ENCODE measurements at regions not wholly inside any gene's neighbourhood (a gene's known extent, or its start where the extent isn't known, plus 50 kb on each side); places are given as distances from the start of the nearest gene placed in this dataset.
A peak's percentile ranks its signal among the peaks of the same experiment; 100 is the strongest.
"Not testable (repeated sequence)": the region's sequence is repeated elsewhere in the genome, so short reads cannot be mapped to it uniquely, and the experiment has no call there.

DNA sequence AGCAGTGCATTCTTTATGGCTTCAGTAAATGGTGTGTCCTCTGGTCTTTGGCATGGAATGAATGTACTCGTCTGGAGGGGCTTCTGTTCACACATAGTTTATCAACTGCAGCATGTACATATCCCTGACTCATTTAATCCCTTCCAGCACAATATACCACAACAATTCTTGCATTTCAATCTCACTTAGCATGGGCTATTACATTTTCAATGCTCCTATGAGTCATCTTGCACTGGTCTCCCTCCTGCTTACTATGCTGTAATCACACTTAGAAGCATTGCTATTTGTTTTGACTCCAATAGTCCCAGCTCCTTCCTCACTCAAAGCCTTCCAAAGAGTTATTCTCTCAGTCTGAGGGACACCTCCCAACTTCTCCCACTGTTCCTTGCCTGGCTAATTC lies 180.9 kb upstream of the NUDT10 start:
- no peak for DNase-seq (ENCODE audit: low spot score)

GRCh38 chrX:51155157-51155556 lies 177.5 kb upstream of the NUDT10 start:
- DNase-seq (ENCODE audit: low spot score): no peak

- no peak for DNase-seq (ENCODE audit: low spot score)
Observed at GRCh38 chrX:51155566-51155965, 177.1 kb upstream of the NUDT10 start.

- DNase-seq (ENCODE audit: low spot score): no peak
Observed at GRCh38 chrX:51158231-51158630, 174.4 kb upstream of the NUDT10 start.

- not testable (repeated sequence) for DNase-seq (ENCODE audit: low spot score)
Observed at GRCh38 chrX:51159378-51159777, 173.2 kb upstream of the NUDT10 start.

- no peak for DNase-seq (ENCODE audit: low spot score)
Observed at GRCh38 chrX:51163730-51164129, 168.9 kb upstream of the NUDT10 start.

DNA sequence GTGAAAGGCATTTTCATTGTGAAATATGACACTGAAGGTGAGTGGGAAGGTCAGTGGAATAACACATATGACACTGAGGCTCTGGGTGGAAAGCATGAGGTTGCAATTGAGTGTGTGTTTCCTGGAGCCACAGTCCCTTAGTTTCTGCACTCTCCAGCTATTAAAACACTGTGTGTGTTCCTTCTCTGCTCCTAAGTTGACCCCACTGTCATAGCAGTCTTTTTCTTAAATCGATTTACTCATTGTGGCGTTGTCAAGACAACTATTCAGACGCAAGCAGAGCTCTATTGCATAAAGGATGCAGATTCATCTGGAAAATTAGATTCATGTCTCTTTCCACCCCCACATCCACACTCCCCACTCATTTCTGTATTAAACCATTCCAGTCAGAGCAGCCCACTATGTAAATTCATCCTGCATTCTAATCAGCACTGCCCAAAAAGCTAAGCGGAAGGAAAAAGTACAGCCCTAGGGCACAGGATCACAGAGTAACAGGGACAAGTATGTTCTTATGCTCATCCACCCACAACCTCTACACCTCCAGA lies 154.2 kb upstream of the NUDT10 start:
- not testable (repeated sequence) for DNase-seq (ENCODE audit: low spot score)

GRCh38 chrX:51179805-51180204 lies 152.8 kb upstream of the NUDT10 start:
- DNase-seq (ENCODE audit: low spot score): not testable (repeated sequence)

GRCh38 chrX:51182545-51182944 lies 150.1 kb upstream of the NUDT10 start:
- peak; percentile 32 for DNase-seq (ENCODE audit: low spot score)

DNA sequence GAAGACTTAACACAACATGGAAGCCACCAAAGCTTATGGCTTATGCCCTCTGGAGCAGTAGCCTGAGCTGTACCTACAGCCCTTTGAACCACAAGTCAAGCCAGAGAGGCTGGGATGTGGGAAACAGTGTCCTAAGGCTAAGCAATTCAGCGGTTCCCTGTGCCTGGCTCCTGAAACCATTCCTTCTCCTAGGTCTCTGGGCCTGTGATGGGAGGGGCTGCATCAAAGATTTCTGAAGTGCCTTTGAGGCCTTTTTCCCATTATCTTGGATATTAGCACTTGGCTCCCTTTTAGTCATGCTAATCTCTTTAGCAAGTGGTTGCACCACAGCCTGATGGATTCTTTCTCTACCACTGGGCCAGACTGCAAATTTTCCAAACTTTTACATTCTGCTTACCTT lies 140.5 kb upstream of the NUDT10 start:
- DNase-seq (ENCODE audit: low spot score): peak; percentile 9

DNA sequence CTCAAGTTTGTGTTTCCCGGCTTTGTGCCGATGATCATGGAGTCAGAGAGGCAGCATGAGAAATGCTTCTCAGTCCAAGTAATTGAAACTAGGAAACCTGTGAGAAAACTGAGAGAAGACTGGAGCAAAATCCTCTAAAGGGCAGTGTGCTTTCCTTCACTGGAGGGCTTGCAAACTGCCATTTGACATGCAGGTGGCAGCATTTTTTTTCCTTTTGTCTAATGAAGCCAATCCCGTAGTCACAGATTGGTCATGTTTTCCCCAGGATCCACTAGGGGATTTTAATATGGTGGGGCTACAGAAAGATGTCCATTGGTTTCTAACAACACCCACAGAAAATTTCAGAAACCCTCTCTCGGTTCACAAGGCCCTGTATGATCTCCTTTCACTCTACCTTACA lies 117.4 kb upstream of the NUDT10 start:
- peak; percentile 13 for DNase-seq (ENCODE audit: low spot score)

- no peak for DNase-seq (ENCODE audit: low spot score)
Observed at GRCh38 chrX:51215856-51216255, 116.8 kb upstream of the NUDT10 start.

DNA sequence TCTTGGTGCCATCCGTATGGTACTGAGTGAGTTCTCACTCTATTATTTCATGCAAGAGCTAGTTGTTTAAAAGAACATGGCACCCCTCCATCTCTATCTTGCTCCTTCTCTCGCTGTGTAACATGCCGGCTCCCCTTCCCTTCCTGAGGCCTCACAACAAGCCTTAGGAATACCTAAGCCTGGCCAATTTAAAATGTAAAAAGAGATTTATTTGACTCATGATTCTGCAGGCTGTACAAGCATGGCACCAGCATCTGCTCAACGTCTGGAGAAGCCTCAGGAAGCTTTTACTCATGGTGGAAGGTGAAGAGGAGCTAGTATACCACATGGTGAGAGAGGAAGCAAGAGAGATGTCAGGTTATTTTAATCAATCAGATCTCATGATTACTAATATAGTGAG lies 90.4 kb upstream of the NUDT10 start:
- no peak for DNase-seq (ENCODE audit: low spot score)

DNA sequence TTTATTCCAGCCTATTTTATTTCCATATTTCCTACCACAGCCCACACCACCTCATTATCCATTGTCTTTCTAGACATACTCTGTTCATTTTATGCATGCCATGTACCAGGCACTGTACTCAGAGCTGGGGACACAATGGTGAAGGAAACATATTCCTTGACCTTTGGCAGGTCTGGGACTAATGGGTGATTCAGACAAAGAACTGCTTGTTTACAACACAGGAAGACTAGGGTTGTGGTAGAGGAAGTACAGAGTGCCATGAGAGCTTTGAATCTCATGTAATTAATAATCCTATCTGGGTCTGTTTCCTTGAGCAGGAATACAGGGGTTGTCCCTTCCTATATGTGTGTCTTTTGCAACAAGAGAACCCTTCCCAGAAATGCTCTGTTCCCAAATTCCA lies 75.1 kb upstream of the NUDT10 start:
- no peak for DNase-seq (ENCODE audit: low spot score)

DNA sequence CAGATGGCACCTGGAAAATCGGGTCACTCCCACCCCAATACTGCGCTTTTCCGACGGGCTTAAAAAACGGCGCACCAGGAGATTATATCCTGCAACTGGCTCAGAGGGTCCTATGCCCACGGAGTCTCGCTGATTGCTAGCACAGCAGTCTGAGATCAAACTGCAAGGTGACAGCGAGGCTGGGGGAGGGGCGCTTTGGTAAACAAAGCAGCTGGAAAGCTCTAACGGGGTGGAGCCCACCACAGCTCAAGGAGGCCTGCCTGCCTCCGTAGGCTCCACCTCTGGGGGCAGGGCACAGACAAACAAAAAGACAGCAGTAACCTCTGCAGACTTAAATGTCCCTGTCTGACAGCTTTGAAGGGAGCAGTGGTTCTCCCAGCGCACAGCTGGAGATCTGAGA lies 70.4 kb upstream of the NUDT10 start:
- DNase-seq (ENCODE audit: low spot score): not testable (repeated sequence)

DNA sequence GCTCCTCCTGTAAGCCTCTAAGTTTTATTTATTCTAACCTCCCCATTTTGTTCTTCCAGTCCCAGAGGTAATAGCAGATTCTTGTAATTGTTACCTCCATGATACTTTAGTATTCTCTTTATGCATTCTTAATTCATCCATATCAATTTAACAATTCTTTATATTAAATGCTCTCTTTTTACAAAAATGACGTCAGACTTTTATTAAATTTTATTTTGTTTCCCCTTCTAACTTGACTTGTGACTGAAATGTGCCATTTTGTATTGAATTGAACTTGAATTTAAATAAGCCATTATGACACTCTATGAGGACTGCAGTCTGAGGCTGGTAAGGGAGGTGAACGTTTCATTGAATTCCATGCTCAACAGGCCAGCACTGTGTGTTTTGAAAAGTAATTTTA lies 60.0 kb upstream of the NUDT10 start:
- no peak for DNase-seq (ENCODE audit: low spot score)

DNA sequence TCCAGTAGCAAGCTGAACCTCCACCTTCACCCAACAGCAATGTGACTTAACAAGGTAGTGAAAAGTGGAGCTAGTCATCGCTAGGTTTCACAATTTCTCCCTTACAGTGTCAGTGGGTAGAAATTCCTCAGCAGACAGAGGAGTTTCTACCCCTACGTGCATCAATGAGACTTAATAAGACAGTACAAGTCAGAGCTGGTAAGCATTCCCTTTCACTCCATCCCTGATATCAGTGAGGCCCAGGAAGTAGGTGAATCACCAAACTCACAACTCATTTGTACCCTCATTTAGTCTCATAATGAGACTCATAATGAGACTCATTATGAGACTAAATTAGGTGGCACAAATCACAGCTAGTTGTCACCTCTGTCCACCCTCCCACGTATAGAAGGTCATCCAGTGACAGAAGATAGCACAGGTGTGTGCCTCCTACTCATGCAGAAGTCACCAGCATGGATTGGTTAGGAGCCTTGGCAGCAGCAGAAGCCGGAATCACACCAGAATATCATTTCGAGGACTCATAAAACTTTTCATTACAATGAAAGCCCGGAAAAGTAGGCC lies 50.8 kb upstream of the NUDT10 start:
- DNase-seq (ENCODE audit: low spot score): no peak

All from iPS-NIHi11 (cell line).